NCI-H2107 treated with DMSO at 0.1 percent for 48 hours (cell line): ENCODE measurements at regions not wholly inside any gene's neighbourhood (a gene's known extent, or its start where the extent isn't known, plus 50 kb on each side); places are given as distances from the start of the nearest gene placed in this dataset.
"Not testable (repeated sequence)": the region's sequence is repeated elsewhere in the genome, so short reads cannot be mapped to it uniquely, and the experiment has no call there.

ENCODE experiments used
- DNase-seq: peaks from one replicate; lab custom pipeline; 2025; ENCODE audit not compliant: unreplicated experiment; lab: John Stamatoyannopoulos, UW

DNA sequence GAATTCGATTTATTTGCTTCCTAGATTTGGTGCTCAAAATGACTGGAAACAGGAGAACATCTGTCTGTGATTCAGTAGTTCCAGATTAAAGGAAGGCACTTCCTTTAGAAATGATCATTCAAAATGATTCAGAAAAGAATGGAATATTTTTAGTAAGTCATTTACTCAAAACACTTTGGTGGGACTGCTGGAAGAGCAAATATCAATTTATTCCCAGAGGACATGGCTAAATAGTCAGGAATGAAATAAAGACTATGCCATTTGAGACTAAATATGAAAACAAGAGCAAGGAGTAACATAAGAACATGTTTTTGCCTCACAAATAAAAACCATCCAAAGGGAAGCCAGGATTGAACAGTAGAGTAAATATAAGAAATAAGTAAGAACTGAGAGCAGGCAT, 138.6 kb upstream of the RASA1 start:
- no peak for DNase-seq

DNA sequence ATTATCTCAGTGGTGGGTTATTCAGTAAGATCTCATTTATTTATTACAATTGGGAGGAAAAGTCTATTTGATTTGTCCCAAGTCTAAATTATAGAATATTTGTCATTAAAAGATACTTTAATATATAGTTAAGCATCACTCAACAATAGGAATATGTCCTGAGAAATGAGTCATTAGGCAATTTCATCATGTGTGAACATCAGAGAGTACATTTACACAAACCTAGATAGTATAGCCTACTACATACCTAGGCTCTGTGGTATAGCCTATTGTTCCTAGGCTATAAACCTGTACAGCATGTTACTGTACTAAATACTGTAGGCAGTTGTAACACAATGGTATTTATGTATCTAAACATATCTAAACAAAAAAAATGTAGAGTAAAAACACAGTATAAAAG, 135.0 kb upstream of the RASA1 start:
- no peak for DNase-seq

DNA sequence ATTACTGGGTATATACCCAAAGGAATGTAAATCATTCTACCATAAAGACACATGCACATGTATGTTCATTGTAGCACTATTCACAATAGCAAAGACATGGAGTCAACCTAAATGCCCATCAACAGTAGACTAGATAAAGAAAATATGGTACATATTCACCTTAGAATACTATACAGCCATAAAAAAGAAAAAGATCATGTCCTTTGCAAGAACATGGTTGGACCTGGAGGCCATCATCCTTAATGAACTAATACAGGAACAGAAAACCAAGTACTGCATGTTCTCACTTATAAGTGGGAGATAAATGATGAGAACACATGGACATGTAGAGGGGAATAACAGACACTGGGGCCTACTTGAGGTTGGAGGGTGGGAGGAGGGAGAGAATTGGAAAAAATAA, 133.2 kb upstream of the RASA1 start:
- not testable (repeated sequence) for DNase-seq

DNA sequence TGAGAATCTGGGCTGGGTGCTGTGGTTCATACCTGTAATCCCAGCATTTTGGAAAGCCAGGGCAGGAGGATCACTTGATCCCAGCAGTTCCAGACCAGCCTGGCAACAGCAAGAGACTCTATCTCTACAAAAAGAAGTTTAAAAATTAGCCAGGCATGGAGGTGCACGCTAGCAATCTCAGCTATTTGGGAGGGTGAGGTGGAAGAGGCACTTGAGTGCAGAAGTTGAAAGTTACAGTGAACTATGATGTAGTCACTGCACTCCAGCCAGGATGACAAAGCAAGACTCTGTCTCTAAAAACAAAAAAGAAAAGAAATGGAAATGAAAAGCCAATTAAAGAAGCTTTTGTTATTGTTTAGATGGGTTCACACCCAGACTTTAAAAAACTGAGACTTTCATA, 131.6 kb upstream of the RASA1 start:
- no peak for DNase-seq

DNA sequence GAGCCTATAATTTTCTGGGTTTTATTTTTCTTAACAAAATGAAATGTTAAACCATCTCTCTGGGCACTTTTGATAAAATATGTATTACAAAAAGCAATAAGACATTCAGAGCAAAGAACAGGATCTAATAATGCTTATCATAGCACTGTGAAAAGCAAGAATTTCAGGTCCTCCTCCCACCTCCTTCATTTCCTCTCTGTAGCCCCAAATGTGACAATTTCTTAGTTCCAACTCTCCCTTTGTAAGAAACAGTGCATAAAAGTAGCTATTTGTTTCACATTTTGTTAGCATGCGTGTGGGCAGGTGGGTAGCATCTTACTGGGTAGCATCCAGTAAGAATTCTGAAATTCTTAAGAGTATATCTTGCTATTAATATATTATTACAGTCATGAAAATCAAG, 130.9 kb upstream of the RASA1 start:
- no peak for DNase-seq

DNA sequence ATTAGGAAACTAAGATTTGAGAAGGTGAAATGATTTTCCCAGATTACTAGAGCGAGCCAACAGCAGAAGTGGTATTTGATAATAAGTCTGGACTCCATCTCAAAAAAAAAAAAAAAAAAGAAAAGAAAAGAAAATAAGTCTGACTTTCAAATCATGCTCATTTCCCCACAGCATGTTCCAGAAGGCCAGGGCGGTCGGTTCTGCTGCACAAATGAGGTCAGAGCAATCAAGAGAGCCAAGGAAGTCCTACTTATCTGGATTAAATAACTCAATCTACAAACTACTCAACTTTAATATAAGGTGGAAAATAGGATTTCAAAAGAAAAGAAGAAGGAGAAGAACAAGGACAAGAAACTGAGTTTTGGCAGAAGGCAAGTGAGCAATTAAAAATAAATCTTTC, 130.4 kb upstream of the RASA1 start:
- no peak for DNase-seq

DNA sequence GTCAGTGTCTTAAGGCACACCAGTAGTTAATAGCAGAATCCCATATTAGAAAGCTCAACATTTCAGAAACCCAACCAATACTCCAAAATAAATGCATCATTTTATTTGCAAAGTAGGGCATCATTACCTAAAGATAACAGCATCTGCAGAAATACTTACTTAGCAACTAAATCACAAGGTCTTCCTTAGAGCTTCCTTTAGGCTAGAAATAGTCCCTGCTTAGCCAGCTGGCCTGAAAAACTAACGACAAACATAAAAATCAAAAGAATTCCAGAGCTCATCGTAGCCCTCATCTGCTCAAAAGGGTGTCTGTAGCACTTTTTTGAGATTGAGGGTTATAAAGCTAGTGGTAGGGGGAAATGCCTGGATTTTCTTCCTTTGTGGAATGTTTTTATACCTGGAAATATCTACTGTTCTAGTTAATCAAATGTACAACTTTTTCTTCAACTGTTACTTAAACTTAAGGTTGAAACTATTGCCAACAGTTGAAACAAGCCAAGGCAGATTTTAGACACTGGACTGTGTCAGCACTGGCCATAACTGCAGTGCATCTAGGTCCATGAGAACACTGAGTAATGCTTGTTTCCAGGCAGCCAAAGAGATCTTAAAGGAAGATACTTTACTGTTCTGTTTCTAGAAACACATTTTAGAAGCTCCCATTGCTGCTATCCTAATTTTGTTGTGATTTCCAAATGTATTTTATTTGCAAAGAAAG, 129.4 kb upstream of the RASA1 start:
- no peak for DNase-seq

DNA sequence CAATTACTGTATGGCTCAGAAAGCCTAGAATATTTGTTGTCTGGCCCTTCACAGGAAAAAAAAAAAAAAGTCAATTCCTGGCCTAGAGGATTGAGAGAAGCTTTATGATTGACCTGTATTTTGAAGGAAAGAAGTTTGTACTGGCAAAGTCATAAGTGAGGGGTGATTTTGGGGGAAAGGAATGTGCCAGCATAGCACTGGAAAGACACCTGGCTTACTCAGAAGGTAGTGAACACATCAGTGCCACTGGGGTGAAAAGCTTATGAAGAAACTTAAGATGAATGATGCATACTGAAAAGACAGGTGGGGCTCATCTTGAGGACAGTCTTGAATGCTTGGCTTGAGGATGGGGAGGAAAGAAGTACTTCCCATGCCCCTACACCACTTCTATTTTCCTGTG, 127.9 kb upstream of the RASA1 start:
- DNase-seq, result no peak

DNA sequence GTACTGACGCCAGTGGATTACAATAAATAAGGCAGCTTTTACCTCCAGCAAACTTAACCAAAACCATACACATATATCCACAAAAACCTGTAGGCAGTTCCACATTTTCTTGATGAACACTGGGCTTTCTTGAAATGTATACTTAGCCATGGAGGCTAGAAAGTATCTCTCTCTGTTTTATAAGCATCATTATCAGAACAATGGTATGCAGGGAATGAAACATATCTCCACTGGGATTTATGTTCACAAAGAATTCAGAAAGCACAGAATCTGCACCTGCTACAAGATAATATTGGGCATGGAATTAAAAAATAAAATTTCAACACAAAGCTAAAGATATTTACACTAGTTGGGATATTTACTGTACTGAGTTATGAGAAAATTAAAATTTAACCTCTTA, 126.1 kb upstream of the RASA1 start:
- DNase-seq, result no peak

DNA sequence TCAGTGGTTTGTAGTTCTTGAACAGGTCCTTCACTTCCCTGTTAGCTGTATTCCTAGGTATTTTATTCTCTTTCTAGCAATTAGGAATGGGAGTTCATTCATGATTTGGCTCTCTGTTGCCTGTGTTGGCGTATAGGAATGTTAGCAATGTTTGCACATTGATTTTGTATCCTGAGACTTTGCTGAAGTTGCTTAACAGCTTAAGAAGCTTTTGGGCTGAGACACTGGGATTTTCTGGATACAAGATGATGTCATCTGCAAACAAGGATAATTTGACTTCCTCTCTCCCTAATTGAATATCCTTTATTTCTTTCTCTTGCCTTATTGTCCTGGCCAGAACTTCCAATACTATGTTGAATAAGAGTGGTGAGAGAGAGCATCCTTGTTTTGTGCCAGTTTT, 121.8 kb upstream of the RASA1 start:
- not testable (repeated sequence) for DNase-seq

DNA sequence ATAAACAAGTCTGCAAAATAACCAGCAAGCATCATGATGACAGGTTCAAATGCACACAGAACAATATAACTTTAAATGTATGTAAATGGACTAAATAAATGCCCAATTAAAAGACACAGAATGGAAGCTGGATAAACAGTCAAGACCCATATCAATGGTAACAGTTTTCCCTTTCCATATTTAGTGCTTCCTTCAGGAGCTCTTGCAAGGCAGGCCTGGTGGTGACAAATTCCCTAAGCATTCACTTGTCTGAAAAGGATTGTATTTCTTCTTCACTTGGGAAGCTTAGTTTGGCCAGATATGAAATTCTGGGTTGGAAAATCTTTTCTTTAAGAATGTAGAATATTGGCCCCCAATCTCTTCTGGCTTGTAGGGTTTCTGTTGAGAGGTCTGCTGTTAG, 120.2 kb upstream of the RASA1 start:
- DNase-seq, result no peak

DNA sequence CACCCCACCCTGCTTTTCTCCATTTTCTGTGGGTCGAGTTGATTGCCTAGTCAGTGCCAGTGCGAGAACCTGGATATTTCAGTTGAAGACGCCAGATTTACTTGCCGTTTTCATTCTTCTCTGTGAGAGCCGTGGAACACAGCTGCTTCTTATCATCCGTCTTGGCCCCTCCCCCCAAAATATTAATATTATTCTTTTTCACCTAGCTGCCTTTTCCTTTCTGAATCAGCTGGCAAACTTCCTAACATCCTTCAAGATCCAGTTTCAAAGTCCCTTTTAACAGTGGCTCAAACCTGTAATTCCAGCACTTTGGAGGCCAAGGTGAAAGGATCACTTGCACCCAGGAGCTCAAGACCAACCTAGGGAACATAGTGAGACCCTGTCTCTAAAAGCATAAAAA, 117.1 kb upstream of the RASA1 start:
- DNase-seq, result no peak

DNA sequence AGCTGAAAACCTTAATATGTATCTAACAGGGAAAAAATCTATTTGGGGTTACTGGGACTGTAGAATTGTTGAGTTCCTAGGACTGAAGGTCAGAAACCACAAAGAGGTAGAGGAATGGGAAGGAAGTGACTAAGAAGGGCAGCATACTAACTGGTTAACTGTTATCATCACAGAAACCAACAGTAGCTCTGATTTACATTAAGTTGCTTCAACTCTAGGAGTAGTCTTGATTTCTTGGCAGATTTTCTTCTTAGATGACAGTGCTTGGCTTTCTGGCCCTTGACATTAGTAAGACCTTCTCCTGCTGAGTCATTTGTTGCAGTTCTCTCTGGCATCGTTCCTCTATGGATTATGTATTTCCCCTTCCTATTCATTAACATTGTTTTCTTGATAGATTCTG, 116.1 kb upstream of the RASA1 start:
- DNase-seq, result no peak

DNA sequence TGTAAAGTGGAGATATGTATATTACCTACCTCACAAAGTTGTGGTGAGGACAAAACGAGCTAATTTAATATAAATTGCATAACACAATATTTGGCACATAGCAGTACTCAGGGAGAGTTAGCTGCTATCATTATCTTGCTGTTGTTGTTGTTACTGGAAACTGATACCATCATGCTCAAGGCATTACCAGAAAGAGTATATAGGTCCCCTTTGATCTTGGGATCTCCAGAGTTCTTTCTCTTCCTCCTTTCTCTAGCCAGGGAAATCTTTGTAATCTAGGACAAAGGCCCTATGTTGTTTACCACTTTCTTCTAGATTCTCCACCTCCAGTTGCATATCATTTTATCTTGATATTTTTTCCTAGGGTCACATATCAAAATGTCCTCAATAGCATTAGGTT, 114.8 kb upstream of the RASA1 start:
- no peak for DNase-seq

DNA sequence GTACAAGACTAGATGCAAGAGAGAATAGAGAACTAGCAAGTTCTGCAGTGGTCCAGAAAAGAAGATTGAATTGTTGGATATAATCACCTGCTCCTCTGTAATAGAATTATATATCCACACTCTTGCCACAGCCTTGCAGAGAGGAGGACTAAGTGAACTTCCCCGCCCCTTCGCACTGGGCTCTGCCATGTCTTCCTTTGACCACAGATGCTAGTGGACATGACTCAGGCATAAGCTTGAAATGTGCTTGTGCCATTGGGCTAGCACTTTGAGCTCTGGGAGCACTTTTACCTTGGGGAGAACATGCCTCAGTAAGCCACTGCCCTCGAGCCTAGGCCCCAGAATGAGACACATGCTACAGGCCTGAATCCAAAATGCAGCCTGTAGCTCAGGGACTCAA, 113.5 kb upstream of the RASA1 start:
- no peak for DNase-seq

DNA sequence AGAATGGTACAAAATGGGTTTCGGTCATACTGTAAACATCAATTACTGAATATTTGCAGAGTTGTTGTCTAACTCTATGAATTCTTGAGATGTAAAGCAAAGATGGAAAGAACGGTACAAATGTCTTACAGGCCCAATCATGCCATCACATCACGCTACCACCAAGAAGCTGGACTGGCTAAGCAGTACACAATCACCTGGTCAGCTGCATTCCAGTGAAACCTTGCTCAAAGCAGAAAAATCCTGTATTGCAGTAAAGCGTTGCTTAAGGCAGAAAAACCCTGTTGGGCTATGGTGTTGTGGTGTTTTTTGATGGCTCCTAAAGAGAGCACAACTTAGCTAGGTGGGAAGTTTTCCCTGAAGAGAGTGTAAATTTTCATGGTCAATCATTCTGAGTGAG, 112.6 kb upstream of the RASA1 start:
- no peak for DNase-seq

DNA sequence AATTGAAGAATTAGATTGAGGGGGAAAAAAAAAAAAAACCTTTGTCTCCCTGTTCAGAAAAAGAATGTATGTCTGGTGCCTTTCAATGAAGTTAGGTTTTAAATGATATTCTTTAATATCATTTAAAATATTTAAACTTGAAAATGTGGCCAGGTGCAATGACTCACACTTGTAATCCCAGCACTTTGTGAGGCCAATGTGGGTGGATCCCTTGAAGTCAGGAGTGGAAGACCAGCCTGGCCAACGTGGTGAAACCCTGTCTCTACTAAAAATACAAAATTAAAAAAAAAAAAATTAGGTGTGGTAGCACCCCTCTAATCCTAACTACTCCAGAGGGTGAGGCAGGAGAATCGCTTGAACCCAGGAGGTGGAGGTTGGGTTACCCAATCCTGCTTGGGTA, 111.1 kb upstream of the RASA1 start:
- DNase-seq, result no peak

DNA sequence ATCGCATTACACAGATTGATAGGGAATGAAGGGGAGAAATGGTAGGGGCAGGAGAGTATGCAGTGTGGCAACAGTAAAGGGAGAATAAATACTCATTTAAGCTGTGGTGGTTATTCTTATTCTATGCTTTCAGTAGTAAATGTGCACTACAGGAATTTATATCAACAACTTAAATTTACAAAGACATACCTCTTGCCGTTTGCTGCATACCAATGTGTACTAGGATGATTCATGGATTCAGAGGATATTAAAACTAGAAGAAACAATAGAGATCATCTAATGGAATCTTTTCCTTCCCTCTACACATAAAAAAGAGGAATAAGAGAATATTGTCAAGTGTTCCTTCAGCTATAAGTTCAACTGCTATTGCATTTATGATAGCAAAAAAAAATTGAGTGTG, 103.3 kb upstream of the RASA1 start:
- no peak for DNase-seq

DNA sequence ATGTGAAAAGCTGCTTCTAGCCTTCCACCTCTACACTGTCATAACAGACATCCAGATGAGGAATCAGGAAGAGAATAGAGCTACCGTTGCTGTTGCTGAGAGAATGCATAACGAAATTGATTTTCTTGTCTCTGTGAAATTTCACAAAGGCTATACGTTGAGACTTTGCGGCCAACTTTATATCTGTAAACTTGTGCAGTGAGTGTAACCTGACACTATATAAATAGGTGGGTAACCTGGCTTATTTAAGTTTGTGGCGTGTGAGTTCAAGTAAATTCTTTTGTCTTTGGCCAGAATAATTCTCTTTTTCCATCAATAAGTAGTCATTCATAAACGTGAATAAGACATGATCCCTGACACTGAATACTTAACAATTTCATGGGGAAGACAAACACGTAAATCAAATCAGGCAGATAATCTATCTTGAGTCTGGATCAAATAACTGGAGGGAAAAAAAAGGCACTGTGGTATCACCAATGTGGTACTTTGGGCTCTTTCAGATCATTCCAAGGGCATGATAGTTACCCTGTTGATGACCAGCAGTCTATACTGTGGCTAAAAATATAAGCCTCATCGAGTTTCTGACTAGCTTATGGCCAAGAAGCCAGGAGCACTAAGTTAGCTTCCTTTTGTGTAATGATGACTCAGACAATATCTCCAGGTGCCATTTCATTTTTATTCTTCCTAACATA, 98.2 kb upstream of the RASA1 start:
- DNase-seq, result no peak

DNA sequence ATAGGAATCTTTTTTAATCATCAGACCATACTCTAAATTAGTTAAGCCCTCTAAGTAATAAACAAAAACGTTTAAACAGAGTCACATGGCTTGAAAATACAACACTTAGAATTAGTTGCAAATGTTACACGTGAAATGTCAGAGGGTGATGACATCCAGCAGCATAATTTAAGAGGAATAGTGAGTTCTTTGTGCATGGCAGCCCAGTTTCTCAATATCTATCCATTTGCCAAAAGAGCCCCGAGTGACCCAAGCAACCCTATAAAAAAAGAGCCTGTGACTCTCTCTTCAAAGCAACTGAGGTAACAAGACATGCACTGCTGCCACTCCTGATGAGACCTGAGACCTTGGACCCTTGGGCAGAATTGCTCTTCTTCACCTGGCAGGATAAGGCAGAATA, 96.9 kb upstream of the RASA1 start:
- no peak for DNase-seq

DNA sequence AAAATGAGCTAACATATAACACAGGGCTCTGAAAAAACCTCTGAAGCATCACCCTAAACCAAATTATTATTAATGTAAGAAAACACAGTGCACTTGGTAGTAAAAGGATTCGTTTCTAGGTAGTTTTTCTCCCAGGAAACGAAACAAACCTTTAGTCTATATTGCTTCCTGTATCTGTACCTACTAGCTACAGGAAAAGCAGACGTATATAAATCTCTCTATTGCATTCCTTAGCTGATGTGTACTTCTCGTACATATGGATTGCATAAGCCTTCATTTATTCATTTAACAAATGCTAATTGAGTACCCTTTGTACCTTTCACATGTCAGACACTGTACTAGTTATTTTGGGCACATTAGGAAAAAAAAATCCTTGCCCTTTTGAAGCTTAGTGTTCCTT, 85.0 kb upstream of the RASA1 start:
- no peak for DNase-seq

DNA sequence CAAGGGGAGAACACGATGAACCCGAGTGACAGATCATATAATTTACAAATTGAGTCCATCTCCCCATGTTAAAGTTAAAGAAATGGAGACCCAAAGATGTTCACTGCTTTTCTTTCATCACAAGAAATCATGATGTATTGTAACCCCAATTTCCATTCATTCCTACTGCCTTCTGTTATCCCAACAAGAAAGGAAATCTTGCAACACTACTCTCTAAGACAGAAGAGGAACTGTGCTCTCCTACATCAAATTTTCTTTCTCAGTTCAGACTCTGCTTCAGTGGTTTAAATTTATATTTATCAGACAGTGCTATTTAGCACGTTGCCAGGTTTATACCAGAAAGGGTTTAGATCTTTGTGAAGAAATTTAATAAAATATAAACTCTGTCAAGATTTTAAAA, 83.8 kb upstream of the RASA1 start:
- DNase-seq, result no peak

DNA sequence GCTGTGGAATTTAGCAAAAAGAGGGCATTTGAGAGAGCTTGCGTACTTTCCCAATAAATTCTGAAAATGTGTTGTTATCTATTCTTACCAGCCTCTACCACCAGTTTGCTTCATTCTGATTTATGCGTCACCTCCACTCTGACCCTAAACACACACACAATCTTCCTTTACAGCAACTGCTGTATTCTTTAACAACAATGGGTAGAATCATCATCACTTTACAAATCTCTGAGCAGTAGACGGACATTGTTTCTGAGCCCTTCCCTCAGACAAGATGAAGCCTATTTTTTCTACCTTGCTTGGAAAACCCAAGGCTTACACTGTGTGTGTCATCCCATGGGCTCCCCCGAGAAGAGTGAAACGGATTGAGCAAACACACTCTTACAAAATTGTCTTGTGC, 83.1 kb upstream of the RASA1 start:
- no peak for DNase-seq
